Kidney (tissue), 13 donors: ENCODE measurements at regions not wholly inside any gene's neighbourhood (a gene's known extent, or its start where the extent isn't known, plus 50 kb on each side); places are given as distances from the start of the nearest gene placed in this dataset.

ENCODE experiments used
- DNase-seq, 5 donors: peaks; one replicate each; pipeline ENCODE4 v3.0.0-alpha.2; 2013 to 2020
- FAIRE-seq: peaks from 2 replicates; lab custom pipeline; 2012; peaks lifted over from hg19 to GRCh38; lab: Jason Lieb, UNC
- H3K27ac ChIP-seq, 2 donors: one replicate each; pipeline ENCODE4 v1.7.0; 2013; ENCODE audit warnings: low read depth in 2 of 2, low read length in 2 of 2, inconsistent platforms in 1 of 2
- H3K27me3 ChIP-seq: one replicate; pipeline ENCODE4 v1.7.1; 2013; ENCODE audit warnings: low read length, inconsistent platforms; ENCODE audit not compliant: control insufficient read depth, insufficient read depth
- H3K36me3 ChIP-seq, 3 donors: one replicate each; pipeline versions ENCODE4 v1.7.0 to v1.7.1; 2013; ENCODE audit warnings: low read length in 3 of 3, control low read depth in 1 of 3, inconsistent platforms in 1 of 3; ENCODE audit not compliant: insufficient read depth in 3 of 3, control insufficient read depth in 2 of 3
- H3K4me1 ChIP-seq, 3 donors: one replicate each; pipeline versions ENCODE4 v1.7.0 to v1.7.1; 2013; ENCODE audit warnings: low read length in 3 of 3, inconsistent platforms in 1 of 3, low read depth in 1 of 3; ENCODE audit not compliant: control insufficient read depth in 2 of 3, insufficient read depth in 2 of 3
- H3K4me3 ChIP-seq, 3 donors: one replicate each; pipeline versions ENCODE4 v1.7.0 to v1.8.1; 2013; ENCODE audit warnings: low read length in 3 of 3, control low read depth in 1 of 3, inconsistent platforms in 1 of 3
- H3K9ac ChIP-seq, 3 donors: one replicate each; pipeline versions ENCODE4 v1.7.0 to v1.7.1; 2013; ENCODE audit warnings: low read length in 3 of 3, control low read depth in 1 of 3, inconsistent platforms in 1 of 3
- H3K9me3 ChIP-seq, 3 donors: one replicate each; pipeline versions ENCODE4 v1.7.0 to v1.7.1; 2013; ENCODE audit warnings: low read length in 3 of 3, control low read depth in 1 of 3, inconsistent platforms in 1 of 3; ENCODE audit not compliant: control insufficient read depth in 2 of 3, insufficient read depth in 1 of 3
- CTCF ChIP-seq: IDR thresholded peaks from 3 replicates; pipeline ENCODE4 v1.5.1; 2012; ENCODE audit warnings: mild to moderate bottlenecking, moderate library complexity, borderline replicate concordance; ENCODE audit not compliant: insufficient read depth; ENCODE audit errors: extremely low read depth
- intact Hi-C: fragments of 100-400 bp; cut with DNase I; formaldehyde crosslinking; loops from one replicate; pipeline ENCODE4 v1.11.1; 2022
- donor health status: control.
- donor health status: control.
- donor health status: control.
- donor health status: control.
- donor health status: control.
- donor health status: DM: yes; HTN: yes; CAD: no.
- donor health status: Normal renal cell carcinoma (clear cell type).

GRCh38 chr21:25307489-25307888 lies 299.8 kb downstream of the MRPL39 start:
- H3K36me3 ChIP-seq = no peaks in the 10 kb centered on the region
- H3K27me3 ChIP-seq = no peaks in the 10 kb centered on the region
- FAIRE-seq (no peak), DNase-seq (no peak)
- no peak overlapping the region for H3K4me3 ChIP-seq
- TF ChIP-seq CTCF = no peak
- H3K4me1 ChIP-seq = no peaks in the 10 kb centered on the region
- no peak overlapping the region for H3K9ac ChIP-seq
- intact Hi-C loops = no loop called here
- H3K9me3 ChIP-seq = no peaks in the 10 kb centered on the region
- H3K27ac ChIP-seq = no peak overlapping the region

- no peak overlapping the region for H3K9ac ChIP-seq
- intact Hi-C loops = no loop called here
- TF ChIP-seq CTCF = no peak
- no peaks in the 10 kb centered on the region for H3K4me1 ChIP-seq
- H3K9me3 ChIP-seq = no peaks in the 10 kb centered on the region
- H3K27me3 ChIP-seq = no peaks in the 10 kb centered on the region
- H3K36me3 ChIP-seq = no peaks in the 10 kb centered on the region
- no peak overlapping the region for H3K4me3 ChIP-seq
- DNase-seq = no peak
- FAIRE-seq = no peak
- no peak overlapping the region for H3K27ac ChIP-seq
Observed at GRCh38 chr21:25304611-25305010, 302.7 kb downstream of the MRPL39 start.

- DNase-seq = no peak
- Histone ChIP-seq H3K36me3 (no peaks in the 10 kb centered on the region), H3K4me3 (no peak overlapping the region), H3K4me1 (no peaks in the 10 kb centered on the region), H3K9me3 (no peaks in the 10 kb centered on the region), H3K27me3 (no peaks in the 10 kb centered on the region), H3K9ac (no peak overlapping the region), H3K27ac (no peak overlapping the region)
- intact Hi-C loops = no loop called here
- TF ChIP-seq CTCF = no peak
- no peak for FAIRE-seq
Observed at GRCh38 chr21:25300632-25301031, 306.6 kb downstream of the MRPL39 start.
